ENCODE measurements at regions not wholly inside any gene's neighbourhood (a gene's known extent, or its start where the extent isn't known, plus 50 kb on each side); places are given as distances from the start of the nearest gene placed in this dataset.

GRCh38 chr3:102295756-102296155, 139.1 kb upstream of the ZPLD1 start:
- Histone ChIP-seq H2AFZ (ENCODE audit: low read length) (no peak overlapping the region), H3K36me3 (replicated peaks; ENCODE audit: insufficient read depth, low read length) (no peaks in the 10 kb centered on the region), H3K4me2 (ENCODE audit: low read depth, low read length) (no peak overlapping the region), H3K9me2 (replicated peaks; ENCODE audit: insufficient read depth, low read length) (no peaks in the 10 kb centered on the region), H3K79me2 (ENCODE audit: low read length) (no peaks in the 10 kb centered on the region), H3K4me3 (ENCODE audit: low read length) (no peak overlapping the region), H3K27ac (ENCODE audit: low read length) (no peak overlapping the region), H3K27me3 (replicated peaks; ENCODE audit: insufficient read depth, low read length) (no peaks in the 10 kb centered on the region), H3K9me3 (replicated peaks; ENCODE audit: insufficient read depth, low read length) (no peaks in the 10 kb centered on the region), H3K9ac (ENCODE audit: low read length) (no peak overlapping the region), H3F3A (ENCODE audit: insufficient read depth, low read length) (no peaks in the 10 kb centered on the region), H3K4me1 (ENCODE audit: low read length) (peaks cover 2% of the 10 kb centered on the region; the same call in 1 of the 2 replicates), H4K20me1 (ENCODE audit: insufficient read depth, low read length) (no peaks in the 10 kb centered on the region)
- no peak for TF ChIP-seq EZH2 (optimal IDR thresholded peaks at IDR 0.05; ENCODE audit: low read depth, low read length)
- TF ChIP-seq CTCF (IDR thresholded peaks at IDR 0.05; ENCODE audit: low read length), result no peak
- peak; percentile 7 for DNase-seq

- Histone ChIP-seq H3F3A (ENCODE audit: insufficient read depth, low read length) (no peaks in the 10 kb centered on the region), H3K4me1 (ENCODE audit: low read length) (peaks cover 4% of the 10 kb centered on the region; the same call in 1 of the 2 replicates), H2AFZ (ENCODE audit: low read length) (no peak overlapping the region), H3K9ac (ENCODE audit: low read length) (no peak overlapping the region), H3K79me2 (ENCODE audit: low read length) (no peaks in the 10 kb centered on the region), H3K27me3 (replicated peaks; ENCODE audit: insufficient read depth, low read length) (no peaks in the 10 kb centered on the region), H3K9me2 (replicated peaks; ENCODE audit: insufficient read depth, low read length) (no peaks in the 10 kb centered on the region), H3K27ac (ENCODE audit: low read length) (no peak overlapping the region), H4K20me1 (ENCODE audit: insufficient read depth, low read length) (no peaks in the 10 kb centered on the region), H3K4me3 (ENCODE audit: low read length) (no peak overlapping the region), H3K36me3 (replicated peaks; ENCODE audit: insufficient read depth, low read length) (no peaks in the 10 kb centered on the region), H3K4me2 (ENCODE audit: low read depth, low read length) (no peak overlapping the region), H3K9me3 (replicated peaks; ENCODE audit: insufficient read depth, low read length) (no peaks in the 10 kb centered on the region)
- no peak for DNase-seq
- TF ChIP-seq CTCF (IDR thresholded peaks at IDR 0.05; ENCODE audit: low read length) (no peak), EZH2 (optimal IDR thresholded peaks at IDR 0.05; ENCODE audit: low read depth, low read length) (no peak), EZH2phosphoT487 (IDR thresholded peaks at IDR 0.05; ENCODE audit: low read length) (no peak)
Observed at GRCh38 chr3:102297072-102297658, 137.7 kb upstream of the ZPLD1 start.

- H3K4me1 ChIP-seq (ENCODE audit: low read length), result peaks cover 4% of the 10 kb centered on the region; the same call in 1 of the 2 replicates
- no peaks in the 10 kb centered on the region for H3K79me2 ChIP-seq (ENCODE audit: low read length)
- H4K20me1 ChIP-seq (ENCODE audit: insufficient read depth, low read length), result no peaks in the 10 kb centered on the region
- DNase-seq, result no peak
- H3K9me3 ChIP-seq (replicated peaks; ENCODE audit: insufficient read depth, low read length), result no peaks in the 10 kb centered on the region
- H3K9me2 ChIP-seq (replicated peaks; ENCODE audit: insufficient read depth, low read length), result no peaks in the 10 kb centered on the region
- no peaks in the 10 kb centered on the region for H3F3A ChIP-seq (ENCODE audit: insufficient read depth, low read length)
- H3K9ac ChIP-seq (ENCODE audit: low read length), result no peak overlapping the region
- no peak for TF ChIP-seq CTCF (IDR thresholded peaks at IDR 0.05; ENCODE audit: low read length)
- TF ChIP-seq EZH2 (optimal IDR thresholded peaks at IDR 0.05; ENCODE audit: low read depth, low read length), result no peak
- TF ChIP-seq EZH2phosphoT487 (IDR thresholded peaks at IDR 0.05; ENCODE audit: low read length), result no peak
- H3K27me3 ChIP-seq (replicated peaks; ENCODE audit: insufficient read depth, low read length), result no peaks in the 10 kb centered on the region
- no peak overlapping the region for H3K27ac ChIP-seq (ENCODE audit: low read length)
- no peak overlapping the region for H2AFZ ChIP-seq (ENCODE audit: low read length)
- H3K4me2 ChIP-seq (ENCODE audit: low read depth, low read length), result no peak overlapping the region
- H3K36me3 ChIP-seq (replicated peaks; ENCODE audit: insufficient read depth, low read length), result no peaks in the 10 kb centered on the region
- H3K4me3 ChIP-seq (ENCODE audit: low read length), result no peak overlapping the region
Observed at GRCh38 chr3:102299125-102299877, 135.5 kb upstream of the ZPLD1 start.

All from MM.1S (cell line).